GM12892 (cell line): ENCODE measurements at regions not wholly inside any gene's neighbourhood (a gene's known extent, or its start where the extent isn't known, plus 50 kb on each side); places are given as distances from the start of the nearest gene placed in this dataset.

Source experiments
- POLR2A ChIP-seq: IDR thresholded peaks from 2 replicates; pipeline ENCODE4 v1.6.1; 2011; ENCODE audit warnings: low read depth, low read length, control low read depth
- POLR2AphosphoS5 ChIP-seq: IDR thresholded peaks from 2 replicates; pipeline ENCODE4 v1.6.1; 2011; ENCODE audit warnings: low read depth, low read length, control low read depth
- TAF1 ChIP-seq: IDR thresholded peaks from 2 replicates; pipeline ENCODE4 v1.6.1; 2011; ENCODE audit warnings: low read depth, mild to moderate bottlenecking, control low read depth, low read length, borderline replicate concordance

DNA sequence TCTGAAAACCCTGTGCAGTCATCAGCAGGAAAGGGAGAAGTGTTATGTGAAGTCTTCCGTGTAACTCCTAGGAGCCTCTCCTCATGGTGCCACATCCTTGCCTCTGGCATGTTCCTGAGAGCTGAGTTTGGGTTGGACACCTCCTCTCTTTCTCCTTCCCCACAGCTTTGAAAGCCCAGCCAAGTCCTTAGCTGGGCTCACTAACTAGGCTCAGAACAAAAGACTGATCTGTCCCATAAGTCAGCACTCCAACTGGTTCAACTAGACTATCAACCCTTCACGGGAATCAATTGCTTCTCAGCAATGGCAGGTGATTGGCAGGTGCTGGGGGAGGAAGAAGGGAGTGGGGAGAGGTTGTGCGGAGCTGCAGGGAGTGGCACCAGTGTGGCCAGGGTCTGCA lies 509.9 kb upstream of the B3GAT1 start:
- TF ChIP-seq TAF1 (no peak), POLR2AphosphoS5 (no peak), POLR2A (no peak)
